SK-N-SH treated with all-trans-retinoic acid at 6 μM for 48 hours (cell line): ENCODE measurements at regions not wholly inside any gene's neighbourhood (a gene's known extent, or its start where the extent isn't known, plus 50 kb on each side); places are given as distances from the start of the nearest gene placed in this dataset.

Source experiments
- ATAC-seq: fragments of 200-7000 bp; cut with Tn5 transposase; 3 replicates; pipeline ENCODE4 v1.9.1; 2020; ENCODE audit warnings: mild to moderate bottlenecking, moderate library complexity
- ARNTL ChIP-seq: fragments of 450-650 bp; formaldehyde crosslinking; IDR thresholded peaks from 2 replicates; pipeline ENCODE4 v1.5.0; 2020; ENCODE audit warnings: low read depth, mild to moderate bottlenecking, moderate library complexity, borderline replicate concordance
- BACH2 ChIP-seq: fragments of 250-450 bp; sonication (Bioruptor Pico); IDR thresholded peaks from 2 replicates; pipeline ENCODE4 v1.9.0; 2021; ENCODE audit warnings: mild to moderate bottlenecking, borderline replicate concordance
- CSRNP3 ChIP-seq: fragments of 250-450 bp; sonication (Bioruptor Pico); IDR thresholded peaks from 2 replicates; pipeline ENCODE4 v1.5.1; 2021; ENCODE audit warnings: mild to moderate bottlenecking, moderate library complexity
- ESRRG ChIP-seq: fragments of 250-450 bp; sonication (Bioruptor Pico); IDR thresholded peaks from 2 replicates; pipeline ENCODE4 v1.6.1; 2021; ENCODE audit warnings: mild to moderate bottlenecking
- GLIS3 ChIP-seq: fragments of 250-450 bp; sonication (Bioruptor Pico); IDR thresholded peaks from 2 replicates; pipeline ENCODE4 v1.5.0; 2020; ENCODE audit warnings: mild to moderate bottlenecking, moderate library complexity
- ISL1 ChIP-seq: fragments of 250-450 bp; sonication (Bioruptor Pico); IDR thresholded peaks from 2 replicates; pipeline ENCODE4 v2.1.2; 2022; ENCODE audit warnings: mild to moderate bottlenecking, moderate library complexity
- OSR1 ChIP-seq: fragments of 250-450 bp; sonication (Bioruptor Pico); IDR thresholded peaks from 2 replicates; pipeline ENCODE4 v1.8.0; 2022; ENCODE audit warnings: moderate library complexity, mild to moderate bottlenecking, inconsistent platforms
- PPARA ChIP-seq: fragments of 250-450 bp; sonication (Bioruptor Pico); IDR thresholded peaks from 2 replicates; pipeline ENCODE4 v1.5.0; 2020; ENCODE audit warnings: mild to moderate bottlenecking, borderline replicate concordance
- RARB ChIP-seq: fragments of 250-450 bp; sonication (Bioruptor Pico); IDR thresholded peaks from 2 replicates; pipeline ENCODE4 v1.8.0; 2021; ENCODE audit warnings: mild to moderate bottlenecking, moderate library complexity
- SNAI2 ChIP-seq: fragments of 250-450 bp; sonication (Bioruptor Pico); IDR thresholded peaks from 2 replicates; pipeline ENCODE4 v1.5.0; 2020; ENCODE audit warnings: mild to moderate bottlenecking, moderate library complexity
- TCF4 ChIP-seq: fragments of 250-450 bp; sonication (Bioruptor Pico); IDR thresholded peaks from 2 replicates; pipeline ENCODE4 v1.8.0; 2021; ENCODE audit warnings: mild to moderate bottlenecking, moderate library complexity, borderline replicate concordance
- TOX ChIP-seq: fragments of 250-450 bp; sonication (Bioruptor Pico); IDR thresholded peaks from 2 replicates; pipeline ENCODE4 v1.8.0; 2021; ENCODE audit warnings: mild to moderate bottlenecking, moderate library complexity, borderline replicate concordance
- TSHZ2 ChIP-seq: fragments of 250-450 bp; sonication (Bioruptor Pico); IDR thresholded peaks from 2 replicates; pipeline ENCODE4 v1.5.0; 2020; ENCODE audit warnings: mild to moderate bottlenecking, moderate library complexity
- ZFP3 ChIP-seq: fragments of 250-450 bp; sonication (Bioruptor Pico); IDR thresholded peaks from 2 replicates; pipeline ENCODE4 v1.5.0; 2020; ENCODE audit warnings: mild to moderate bottlenecking, moderate library complexity
- ZFP30 ChIP-seq: fragments of 450-650 bp; formaldehyde crosslinking; IDR thresholded peaks from 2 replicates; pipeline ENCODE4 v1.5.0; 2022; ENCODE audit warnings: mild to moderate bottlenecking, moderate library complexity
- ZNF565 ChIP-seq: fragments of 450-650 bp; formaldehyde crosslinking; conservative IDR thresholded peaks from 2 replicates; pipeline ENCODE4 v1.5.0; 2020; ENCODE audit warnings: low read depth, mild to moderate bottlenecking, moderate library complexity
- ZNF70 ChIP-seq: fragments of 450-650 bp; formaldehyde crosslinking; IDR thresholded peaks from 2 replicates; pipeline ENCODE4 v1.5.0; 2020; ENCODE audit warnings: mild to moderate bottlenecking, moderate library complexity
- ZNF8 ChIP-seq: fragments of 450-650 bp; formaldehyde crosslinking; IDR thresholded peaks from 2 replicates; pipeline ENCODE4 v1.5.0; 2020; ENCODE audit warnings: mild to moderate bottlenecking, moderate library complexity
- TF ChIP-seq, protein P1 (sequence below): fragments of 250-450 bp; sonication (Bioruptor Pico); IDR thresholded peaks from 2 replicates; pipeline ENCODE4 v1.5.1; 2020; ENCODE audit warnings: low read depth, mild to moderate bottlenecking, moderate library complexity
- TF ChIP-seq, protein P2 (sequence below): fragments of 250-450 bp; sonication (Bioruptor Pico); IDR thresholded peaks from 2 replicates; pipeline ENCODE4 v1.8.0; 2021; ENCODE audit warnings: low read depth, mild to moderate bottlenecking, moderate library complexity, borderline replicate concordance

- no peak for ATAC-seq
- TF ChIP-seq SNAI2 (CRISPR knock-in tag) (no peak), BACH2 (CRISPR knock-in tag) (no peak), ZFP30 (no peak), TSHZ2 (CRISPR knock-in tag) (no peak), TOX (CRISPR knock-in tag) (no peak), GLIS3 (no peak), ISL1 (CRISPR knock-in tag) (no peak), ARNTL (CRISPR knock-in tag) (no peak), RARB (CRISPR knock-in tag) (no peak), ZNF70 (CRISPR knock-in tag) (no peak), ZNF8 (CRISPR knock-in tag) (no peak)
- TF ChIP-seq, protein P1, sequence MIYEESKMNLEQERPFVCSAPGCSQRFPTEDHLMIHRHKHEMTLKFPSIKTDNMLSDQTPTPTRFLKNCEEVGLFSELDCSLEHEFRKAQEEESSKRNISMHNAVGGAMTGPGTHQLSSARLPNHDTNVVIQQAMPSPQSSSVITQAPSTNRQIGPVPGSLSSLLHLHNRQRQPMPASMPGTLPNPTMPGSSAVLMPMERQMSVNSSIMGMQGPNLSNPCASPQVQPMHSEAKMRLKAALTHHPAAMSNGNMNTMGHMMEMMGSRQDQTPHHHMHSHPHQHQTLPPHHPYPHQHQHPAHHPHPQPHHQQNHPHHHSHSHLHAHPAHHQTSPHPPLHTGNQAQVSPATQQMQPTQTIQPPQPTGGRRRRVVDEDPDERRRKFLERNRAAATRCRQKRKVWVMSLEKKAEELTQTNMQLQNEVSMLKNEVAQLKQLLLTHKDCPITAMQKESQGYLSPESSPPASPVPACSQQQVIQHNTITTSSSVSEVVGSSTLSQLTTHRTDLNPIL (CRISPR knock-in tag) = no peak
- TF ChIP-seq, protein P2, sequence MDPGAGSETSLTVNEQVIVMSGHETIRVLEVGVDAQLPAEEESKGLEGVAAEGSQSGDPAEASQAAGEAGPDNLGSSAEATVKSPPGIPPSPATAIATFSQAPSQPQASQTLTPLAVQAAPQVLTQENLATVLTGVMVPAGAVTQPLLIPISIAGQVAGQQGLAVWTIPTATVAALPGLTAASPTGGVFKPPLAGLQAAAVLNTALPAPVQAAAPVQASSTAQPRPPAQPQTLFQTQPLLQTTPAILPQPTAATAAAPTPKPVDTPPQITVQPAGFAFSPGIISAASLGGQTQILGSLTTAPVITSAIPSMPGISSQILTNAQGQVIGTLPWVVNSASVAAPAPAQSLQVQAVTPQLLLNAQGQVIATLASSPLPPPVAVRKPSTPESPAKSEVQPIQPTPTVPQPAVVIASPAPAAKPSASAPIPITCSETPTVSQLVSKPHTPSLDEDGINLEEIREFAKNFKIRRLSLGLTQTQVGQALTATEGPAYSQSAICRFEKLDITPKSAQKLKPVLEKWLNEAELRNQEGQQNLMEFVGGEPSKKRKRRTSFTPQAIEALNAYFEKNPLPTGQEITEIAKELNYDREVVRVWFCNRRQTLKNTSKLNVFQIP (CRISPR knock-in tag) = no peak
These were observed 857.2 kb downstream of the RPA4 start for GRCh38 chrX:97740886-97741285.

DNA sequence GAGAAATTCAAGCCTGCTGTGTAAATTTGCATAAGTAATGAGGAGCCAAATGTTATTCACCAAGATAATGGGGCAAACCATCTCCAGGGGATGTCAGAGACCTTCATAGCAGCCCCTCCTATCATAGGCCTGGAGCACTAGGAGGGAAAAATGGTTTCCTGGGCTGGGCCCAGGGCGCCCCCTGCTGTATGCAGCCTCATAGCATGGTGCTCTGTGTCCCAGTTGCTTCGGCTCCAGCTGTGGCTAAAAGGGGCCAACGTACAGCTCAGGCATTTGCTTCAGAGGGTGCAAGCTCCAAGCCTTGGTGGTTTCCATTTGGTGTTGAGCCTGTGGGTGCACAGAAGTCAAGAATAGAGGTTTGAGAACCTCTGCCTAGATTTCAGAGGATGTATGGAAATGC is 859.3 kb downstream of the RPA4 start:
- ATAC-seq = no peak
- no peak for TF ChIP-seq CSRNP3 (CRISPR knock-in tag)
- no peak for TF ChIP-seq PPARA (CRISPR knock-in tag)
- no peak for TF ChIP-seq TCF4 (CRISPR knock-in tag)
- no peak for TF ChIP-seq ZFP30
- no peak for TF ChIP-seq ZFP3 (CRISPR knock-in tag)
- TF ChIP-seq GLIS3 = no peak
- no peak for TF ChIP-seq TSHZ2 (CRISPR knock-in tag)

DNA sequence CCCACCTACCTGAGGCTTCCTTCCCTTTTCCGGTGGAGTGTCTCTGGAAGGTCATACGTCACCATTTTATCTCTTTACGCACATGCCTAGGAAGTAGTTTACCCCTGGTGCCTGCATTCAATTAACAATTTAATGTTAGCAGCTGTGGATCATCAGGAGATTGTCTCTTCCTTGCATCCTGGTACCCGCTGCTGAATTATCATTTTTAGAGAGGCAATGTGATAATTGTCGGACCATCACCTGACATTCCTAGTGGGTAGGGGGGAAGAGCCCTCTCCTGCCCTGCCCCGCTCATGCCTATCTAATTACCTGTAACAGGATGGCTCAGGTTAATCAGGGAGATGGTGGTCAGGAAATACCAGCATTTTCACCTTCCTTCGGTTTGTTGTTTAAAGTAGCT is 863.6 kb downstream of the RPA4 start:
- ATAC-seq = no peak
- TF ChIP-seq OSR1 (CRISPR knock-in tag) = no peak
- no peak for TF ChIP-seq ARNTL (CRISPR knock-in tag)
- no peak for TF ChIP-seq ISL1 (CRISPR knock-in tag)
- TF ChIP-seq ZNF70 (CRISPR knock-in tag) = no peak
- TF ChIP-seq ZNF565 (CRISPR knock-in tag) = no peak
- no peak for TF ChIP-seq ZNF8 (CRISPR knock-in tag)
- TF ChIP-seq, protein P1 (CRISPR knock-in tag) = no peak
- TF ChIP-seq SNAI2 (CRISPR knock-in tag) = no peak
- no peak for TF ChIP-seq RARB (CRISPR knock-in tag)
- TF ChIP-seq GLIS3 = no peak
- no peak for TF ChIP-seq ESRRG (CRISPR knock-in tag)
- TF ChIP-seq CSRNP3 (CRISPR knock-in tag) = no peak
- no peak for TF ChIP-seq PPARA (CRISPR knock-in tag)
- no peak for TF ChIP-seq TSHZ2 (CRISPR knock-in tag)
